Lung (tissue), 11 donors: ENCODE measurements at regions not wholly inside any gene's neighbourhood (a gene's known extent, or its start where the extent isn't known, plus 50 kb on each side); places are given as distances from the start of the nearest gene placed in this dataset.

Experiments
- ATAC-seq: fragments of 200-7000 bp; cut with Tn5 transposase; one replicate; pipeline ENCODE4 v1.9.1; 2020; ENCODE audit warnings: moderate number of reproducible peaks; ENCODE audit not compliant: insufficient read depth, low FRiP score
- DNase-seq, 3 donors: peaks; one replicate each; pipeline ENCODE4 v3.0.0-alpha.2; 2013 to 2017
- H3K27ac ChIP-seq, 2 donors: one replicate each; pipeline ENCODE4 v1.5.1; 2013; ENCODE audit warnings: mild to moderate bottlenecking in 2 of 2, moderate library complexity in 2 of 2, control low read depth in 1 of 2, inconsistent platforms in 1 of 2, low read depth in 1 of 2, low read length in 1 of 2
- H3K27me3 ChIP-seq, 3 donors: one replicate each; pipeline ENCODE4 v1.5.1; 2013; ENCODE audit warnings: low read length in 2 of 3; ENCODE audit not compliant: control insufficient read depth in 3 of 3, insufficient read depth in 3 of 3
- H3K36me3 ChIP-seq, 4 donors: one replicate each; pipeline ENCODE4 v1.5.1; 2013; ENCODE audit warnings: low read length in 4 of 4, mild to moderate bottlenecking in 1 of 4, moderate library complexity in 1 of 4; ENCODE audit not compliant: control insufficient read depth in 4 of 4, insufficient read depth in 4 of 4
- H3K4me1 ChIP-seq, 5 donors: one replicate each; pipeline ENCODE4 v1.5.1; 2013; ENCODE audit warnings: low read length in 5 of 5, mild to moderate bottlenecking in 2 of 5, moderate library complexity in 1 of 5; ENCODE audit not compliant: control insufficient read depth in 5 of 5, insufficient read depth in 5 of 5
- H3K4me3 ChIP-seq: one replicate; pipeline ENCODE4 v1.5.1; 2013; ENCODE audit warnings: mild to moderate bottlenecking, control low read depth, moderate library complexity
- H3K9ac ChIP-seq, 2 donors: one replicate each; pipeline ENCODE4 v1.5.1; 2013; ENCODE audit warnings: low read length in 2 of 2, control low read depth in 1 of 2; ENCODE audit not compliant: insufficient read depth in 1 of 2
- H3K9me3 ChIP-seq, 4 donors: one replicate each; pipeline ENCODE4 v1.5.1; 2013; ENCODE audit warnings: low read length in 3 of 4, mild to moderate bottlenecking in 1 of 4, moderate library complexity in 1 of 4; ENCODE audit not compliant: control insufficient read depth in 4 of 4, insufficient read depth in 3 of 4
- WGBS, 2 donors: extraction: QIAGEN DNeasy Blood & Tissue Kit; methylation state at CpG; one replicate each; pipeline ENCODE4 v1.1.7; 2013; 5-methylcytosine and 5-hydroxymethylcytosine counted together
- TF ChIP-seq, protein P1 (sequence below): IDR thresholded peaks from 2 replicates; pipeline ENCODE4 v1.5.1; 2012; ENCODE audit warnings: mild to moderate bottlenecking; ENCODE audit errors: control extremely low read depth, extremely low read depth
- donor health status: control.
- donor health status: control.
- donor health status: Bipolar disorder and iron deficiency.
- donor health status: healthy.
- donor health status: DM: yes; HTN: yes; CAD: no.

DNA sequence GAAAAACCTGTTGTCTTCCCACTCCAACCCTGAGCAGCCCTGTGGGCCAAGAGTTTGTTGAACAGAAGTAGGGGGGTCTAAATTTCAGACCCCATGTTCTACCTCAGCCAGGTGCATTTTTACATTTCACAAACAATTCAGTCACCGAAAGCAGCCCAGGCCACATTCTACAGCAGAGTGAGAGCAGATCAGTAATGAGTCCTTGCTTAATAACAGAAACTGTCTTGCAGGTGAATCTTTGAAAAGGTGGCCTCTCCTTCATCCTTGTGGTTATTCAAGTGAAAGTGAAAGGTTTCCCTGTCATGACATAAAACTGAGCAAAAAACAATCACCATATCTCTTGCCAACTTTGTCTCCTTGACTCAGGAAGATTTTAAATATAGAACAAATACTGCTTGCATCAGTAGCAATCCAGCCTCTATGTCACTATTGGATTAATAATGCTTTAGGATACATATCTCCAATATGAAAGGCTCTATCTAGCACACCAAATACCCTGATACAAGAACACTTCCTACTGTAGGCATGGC, 670.2 kb downstream of the DIAPH3 start:
- Histone ChIP-seq H3K4me3 (no peak overlapping the region), H3K4me1 (peaks cover 0 to 7% (median 5%) of the 10 kb centered on the region in 5 donors), H3K36me3 (no peaks in the 10 kb centered on the region), H3K9me3 (peaks cover 0 to 2% (median 0%) of the 10 kb centered on the region in 4 donors), H3K9ac (no peak overlapping the region), H3K27me3 (no peaks in the 10 kb centered on the region), H3K27ac (no peak overlapping the region)
- 92 to 93% methylated on average over 1 of the region's 1 CpG for WGBS, 2 donors
- ATAC-seq (no peak), DNase-seq (no peak)
- TF ChIP-seq, protein P1, sequence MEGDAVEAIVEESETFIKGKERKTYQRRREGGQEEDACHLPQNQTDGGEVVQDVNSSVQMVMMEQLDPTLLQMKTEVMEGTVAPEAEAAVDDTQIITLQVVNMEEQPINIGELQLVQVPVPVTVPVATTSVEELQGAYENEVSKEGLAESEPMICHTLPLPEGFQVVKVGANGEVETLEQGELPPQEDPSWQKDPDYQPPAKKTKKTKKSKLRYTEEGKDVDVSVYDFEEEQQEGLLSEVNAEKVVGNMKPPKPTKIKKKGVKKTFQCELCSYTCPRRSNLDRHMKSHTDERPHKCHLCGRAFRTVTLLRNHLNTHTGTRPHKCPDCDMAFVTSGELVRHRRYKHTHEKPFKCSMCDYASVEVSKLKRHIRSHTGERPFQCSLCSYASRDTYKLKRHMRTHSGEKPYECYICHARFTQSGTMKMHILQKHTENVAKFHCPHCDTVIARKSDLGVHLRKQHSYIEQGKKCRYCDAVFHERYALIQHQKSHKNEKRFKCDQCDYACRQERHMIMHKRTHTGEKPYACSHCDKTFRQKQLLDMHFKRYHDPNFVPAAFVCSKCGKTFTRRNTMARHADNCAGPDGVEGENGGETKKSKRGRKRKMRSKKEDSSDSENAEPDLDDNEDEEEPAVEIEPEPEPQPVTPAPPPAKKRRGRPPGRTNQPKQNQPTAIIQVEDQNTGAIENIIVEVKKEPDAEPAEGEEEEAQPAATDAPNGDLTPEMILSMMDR = no peak

DNA sequence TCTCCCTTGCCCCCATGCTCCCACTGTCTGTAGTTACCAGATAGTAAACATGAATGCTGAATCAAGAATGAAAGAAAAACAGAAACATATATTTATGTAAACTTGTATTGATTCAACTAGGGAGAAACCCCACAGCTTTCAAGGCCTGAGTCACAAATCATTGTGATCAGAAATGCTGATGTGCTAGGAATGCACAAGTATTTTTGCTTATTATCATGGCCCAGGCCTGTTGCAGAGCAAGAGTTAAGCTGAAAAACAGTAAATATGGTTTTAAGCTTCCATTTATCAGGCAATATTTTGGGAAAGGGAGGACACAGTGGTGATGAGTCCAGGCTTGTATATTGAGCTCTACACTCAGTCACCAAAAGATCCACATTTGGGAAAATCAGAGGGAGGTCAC, 669.6 kb downstream of the DIAPH3 start:
- H3K27ac ChIP-seq = no peak overlapping the region
- peaks cover 0 to 7% (median 5%) of the 10 kb centered on the region in 5 donors for H3K4me1 ChIP-seq
- ATAC-seq (no peak), DNase-seq (no peak)
- H3K9ac ChIP-seq = no peak overlapping the region
- peaks cover 0 to 2% (median 0%) of the 10 kb centered on the region in 4 donors for H3K9me3 ChIP-seq
- H3K4me3 ChIP-seq = no peak overlapping the region
- no peaks in the 10 kb centered on the region for H3K27me3 ChIP-seq
- H3K36me3 ChIP-seq = no peaks in the 10 kb centered on the region
- TF ChIP-seq, protein P1 = no peak

DNA sequence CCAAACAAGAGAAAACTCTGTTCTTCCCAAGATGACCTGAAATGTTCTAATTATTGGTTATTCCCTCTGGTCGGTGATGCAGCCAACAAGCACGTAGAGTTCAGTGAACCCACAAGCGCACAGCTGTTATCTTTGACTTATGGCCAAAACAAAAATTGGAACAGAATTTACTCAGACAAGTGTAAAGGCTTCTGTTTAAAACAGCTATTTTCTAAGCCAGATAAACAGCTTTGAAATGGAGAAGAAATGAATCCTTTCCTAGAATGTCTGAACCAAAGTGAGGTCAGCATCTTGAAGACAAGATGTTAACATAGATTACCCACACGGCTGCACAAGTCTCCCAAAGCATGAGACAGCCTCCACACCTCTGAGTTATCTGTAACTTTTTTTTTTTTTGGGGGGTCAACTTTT, 669.2 kb downstream of the DIAPH3 start:
- ATAC-seq = no peak
- Histone ChIP-seq H3K4me1 (peaks cover 0 to 7% (median 5%) of the 10 kb centered on the region in 5 donors), H3K9ac (no peak overlapping the region), H3K36me3 (no peaks in the 10 kb centered on the region), H3K9me3 (peaks cover 0 to 2% (median 0%) of the 10 kb centered on the region in 4 donors), H3K27ac (no peak overlapping the region), H3K4me3 (no peak overlapping the region), H3K27me3 (no peaks in the 10 kb centered on the region)
- TF ChIP-seq, protein P1 = no peak
- DNase-seq = peak; percentile 19 to 76 (median 74)
- 66 to 84% methylated on average over 4 of the region's 4 CpGs for WGBS, 2 donors

- DNase-seq (no peak), ATAC-seq (no peak)
- Histone ChIP-seq H3K36me3 (no peaks in the 10 kb centered on the region), H3K9ac (no peak overlapping the region), H3K27ac (no peak overlapping the region), H3K4me1 (peaks cover 0 to 7% (median 5%) of the 10 kb centered on the region in 5 donors), H3K9me3 (peaks cover 0 to 2% (median 0%) of the 10 kb centered on the region in 4 donors), H3K27me3 (no peaks in the 10 kb centered on the region), H3K4me3 (no peak overlapping the region)
- TF ChIP-seq, protein P1 = no peak
- 88 to 93% methylated on average over 4 of the region's 4 CpGs for WGBS, 2 donors
These were observed 668.4 kb downstream of the DIAPH3 start for GRCh38 chr13:59495299-59495698.
